Heart left ventricle (tissue), 13 donors: ENCODE measurements at regions not wholly inside any gene's neighbourhood (a gene's known extent, or its start where the extent isn't known, plus 50 kb on each side); places are given as distances from the start of the nearest gene placed in this dataset.

Experiments used
- POLR2A ChIP-seq, 2 donors: fragments of 450-650 bp; IDR thresholded peaks; one replicate each; pipeline ENCODE4 v1.6.1; 2017; ENCODE audit warnings: antibody characterized with exemption in 2 of 2, mild to moderate bottlenecking in 2 of 2, moderate library complexity in 2 of 2
- TF ChIP-seq, protein P1 (sequence below), 12 donors: fragments of 200-600 bp; sonication (generic) in 4 of 12; IDR thresholded peaks; one replicate each; pipeline versions ENCODE4 v1.5.0 to v1.8.0; 2018 to 2022; ENCODE audit warnings: antibody characterized with exemption in 12 of 12, mild to moderate bottlenecking in 5 of 12
- donor health status: ischemic (EF 13 %, LVEDD 7.1; RV severe dilation, severe dysfunction).
- donor health status: DM: no; HTN: yes; CAD: no.
- donor health status: DM: no; HTN: no; CAD: no.
- donor health status: ischemic (EF 25% LVEDD 6.9; RV normal size, moderate dysfunction).
- donor health status: ischemic (EF 25% LVEDD 5.7; RV mildly dilated, moderate dysfunction).
- donor health status: ischemic (EF 35%, LVEDD 5.7; RV mildly dilated, moderate dysfunction).
- donor health status: nonischemic (EF 11% LVEDD 7.7; RV severe dilation, severe dysfunction).
- donor health status: DM: yes; HTN: yes; CAD: no.
- donor health status: PGD.
- donor health status: ischemic (EF 29% LVEDD 5.4; RV normal size, mild dysfunction).
- donor health status: nonischemic (EF 23%, LVEDD 6.1; RV moderate dilation, normal function).

DNA sequence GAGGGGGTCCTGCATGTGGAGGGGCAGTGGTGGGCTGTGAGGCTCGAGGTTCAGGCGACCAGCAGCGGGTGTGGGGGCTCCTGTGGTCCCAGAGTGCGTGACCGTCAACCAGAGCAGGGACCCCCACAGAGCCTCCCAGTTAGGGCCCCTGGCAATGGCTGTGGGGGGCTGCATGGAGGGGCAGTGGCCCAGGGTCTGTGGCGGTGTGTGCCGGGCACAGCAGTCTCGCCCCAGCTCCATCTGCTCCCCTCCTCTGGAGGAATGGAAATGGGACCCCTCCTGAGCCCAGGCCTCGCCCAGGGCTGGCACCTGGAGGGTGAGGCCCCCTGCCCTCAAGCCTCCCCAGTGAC is 210.8 kb upstream of the C14orf180 start:
- TF ChIP-seq, protein P1, sequence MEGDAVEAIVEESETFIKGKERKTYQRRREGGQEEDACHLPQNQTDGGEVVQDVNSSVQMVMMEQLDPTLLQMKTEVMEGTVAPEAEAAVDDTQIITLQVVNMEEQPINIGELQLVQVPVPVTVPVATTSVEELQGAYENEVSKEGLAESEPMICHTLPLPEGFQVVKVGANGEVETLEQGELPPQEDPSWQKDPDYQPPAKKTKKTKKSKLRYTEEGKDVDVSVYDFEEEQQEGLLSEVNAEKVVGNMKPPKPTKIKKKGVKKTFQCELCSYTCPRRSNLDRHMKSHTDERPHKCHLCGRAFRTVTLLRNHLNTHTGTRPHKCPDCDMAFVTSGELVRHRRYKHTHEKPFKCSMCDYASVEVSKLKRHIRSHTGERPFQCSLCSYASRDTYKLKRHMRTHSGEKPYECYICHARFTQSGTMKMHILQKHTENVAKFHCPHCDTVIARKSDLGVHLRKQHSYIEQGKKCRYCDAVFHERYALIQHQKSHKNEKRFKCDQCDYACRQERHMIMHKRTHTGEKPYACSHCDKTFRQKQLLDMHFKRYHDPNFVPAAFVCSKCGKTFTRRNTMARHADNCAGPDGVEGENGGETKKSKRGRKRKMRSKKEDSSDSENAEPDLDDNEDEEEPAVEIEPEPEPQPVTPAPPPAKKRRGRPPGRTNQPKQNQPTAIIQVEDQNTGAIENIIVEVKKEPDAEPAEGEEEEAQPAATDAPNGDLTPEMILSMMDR (IDR thresholded peaks at IDR 0.05): no peak
- TF ChIP-seq POLR2A (IDR thresholded peaks at IDR 0.05): no peak
